ENCODE measurements at regions not wholly inside any gene's neighbourhood (a gene's known extent, or its start where the extent isn't known, plus 50 kb on each side); places are given as distances from the start of the nearest gene placed in this dataset.

DNA sequence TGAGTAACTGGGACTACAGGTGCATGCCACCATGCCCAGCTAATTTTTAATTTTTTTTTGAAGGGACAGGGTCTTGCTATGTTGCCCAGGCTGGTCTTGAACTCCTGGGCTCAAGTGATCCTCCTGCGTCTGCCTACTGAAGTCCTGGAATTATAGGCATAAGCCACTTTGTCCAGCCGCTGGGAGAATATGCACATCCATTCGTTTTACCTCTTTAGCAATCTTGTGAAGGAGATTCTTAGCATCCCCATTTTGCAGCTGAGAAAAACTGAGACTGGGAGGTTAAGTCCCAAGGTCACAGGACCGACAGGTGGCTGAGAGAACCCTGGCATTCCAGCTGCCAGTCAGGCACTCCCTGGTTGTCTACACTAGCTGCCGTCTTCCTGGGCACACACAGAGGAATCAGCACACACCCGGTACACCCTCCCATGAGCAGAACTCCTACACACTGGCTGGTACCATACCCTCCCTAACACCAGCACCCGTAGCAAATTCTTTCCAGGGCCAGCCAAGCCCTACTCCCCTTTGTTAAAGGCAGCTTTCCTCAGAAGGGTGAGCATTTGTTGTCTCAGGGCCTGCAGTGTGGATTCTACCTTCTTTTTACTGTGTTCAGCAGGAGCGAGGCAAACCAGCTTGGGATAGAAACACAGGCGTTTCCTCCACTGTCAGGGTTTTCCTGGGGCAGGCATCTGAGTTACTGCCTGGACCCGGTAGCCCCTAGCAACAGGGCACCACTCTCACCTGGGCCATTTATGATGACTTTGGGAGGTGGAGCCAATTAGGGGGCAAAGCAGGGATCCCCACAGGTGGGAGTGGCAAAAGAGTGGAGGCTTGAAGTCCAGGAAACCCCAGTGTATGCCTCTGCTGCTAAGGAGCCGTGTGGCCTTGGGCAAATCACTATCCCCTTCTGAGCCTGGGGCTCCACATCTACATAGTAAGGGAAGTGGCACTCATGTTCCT lies 70.2 kb downstream of the IRF2BPL start:
- no peak for TF ChIP-seq POLR2A (IDR thresholded peaks at IDR 0.05)
- TF ChIP-seq, protein P1, sequence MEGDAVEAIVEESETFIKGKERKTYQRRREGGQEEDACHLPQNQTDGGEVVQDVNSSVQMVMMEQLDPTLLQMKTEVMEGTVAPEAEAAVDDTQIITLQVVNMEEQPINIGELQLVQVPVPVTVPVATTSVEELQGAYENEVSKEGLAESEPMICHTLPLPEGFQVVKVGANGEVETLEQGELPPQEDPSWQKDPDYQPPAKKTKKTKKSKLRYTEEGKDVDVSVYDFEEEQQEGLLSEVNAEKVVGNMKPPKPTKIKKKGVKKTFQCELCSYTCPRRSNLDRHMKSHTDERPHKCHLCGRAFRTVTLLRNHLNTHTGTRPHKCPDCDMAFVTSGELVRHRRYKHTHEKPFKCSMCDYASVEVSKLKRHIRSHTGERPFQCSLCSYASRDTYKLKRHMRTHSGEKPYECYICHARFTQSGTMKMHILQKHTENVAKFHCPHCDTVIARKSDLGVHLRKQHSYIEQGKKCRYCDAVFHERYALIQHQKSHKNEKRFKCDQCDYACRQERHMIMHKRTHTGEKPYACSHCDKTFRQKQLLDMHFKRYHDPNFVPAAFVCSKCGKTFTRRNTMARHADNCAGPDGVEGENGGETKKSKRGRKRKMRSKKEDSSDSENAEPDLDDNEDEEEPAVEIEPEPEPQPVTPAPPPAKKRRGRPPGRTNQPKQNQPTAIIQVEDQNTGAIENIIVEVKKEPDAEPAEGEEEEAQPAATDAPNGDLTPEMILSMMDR (IDR thresholded peaks at IDR 0.05) = no peak

Data from lower leg skin (tissue), 3 donors.